ENCODE measurements at regions not wholly inside any gene's neighbourhood (a gene's known extent, or its start where the extent isn't known, plus 50 kb on each side); places are given as distances from the start of the nearest gene placed in this dataset.

GRCh38 chr5:120788481-120788880, 324.4 kb downstream of the PRR16 start:
- H3K27me3 ChIP-seq, result no peaks in the 10 kb centered on the region
- H3K4me3 ChIP-seq, result no peak overlapping the region
- no peak for TF ChIP-seq POLR2AphosphoS5 (IDR thresholded peaks at IDR 0.05)
- TF ChIP-seq EP300 (IDR thresholded peaks at IDR 0.05; ENCODE audit: low read depth), result no peak
- TF ChIP-seq POLR2A (IDR thresholded peaks at IDR 0.05), result no peak
- no peak for TF ChIP-seq CTCF (IDR thresholded peaks at IDR 0.05)
- H3K36me3 ChIP-seq, result no peaks in the 10 kb centered on the region
- no peak overlapping the region for H3K27ac ChIP-seq
- in situ Hi-C loops (cut with MboI; ENCODE audit: low pct_ligation_motif_present in 1 of 4, low pct_unique_long_range_greater_than_20kb in 1 of 4, low sequenced_read_pairs in 3 of 4) (no loop called here), intact Hi-C loops (cut with DNase I; ENCODE audit: low total_unique reads) (no loop called here)
- DNase-seq, result no peak
- no peaks in the 10 kb centered on the region for H3K9me3 ChIP-seq
- H3K4me1 ChIP-seq, result no peaks in the 10 kb centered on the region
- WGBS, 2 donors (ENCODE audit: low coverage in 1 of 2), result 50 to 54% methylated on average over 1 of the region's 1 CpG

GRCh38 chr5:120789918-120790317, 325.8 kb downstream of the PRR16 start:
- no peak for DNase-seq
- no peak overlapping the region for H3K4me3 ChIP-seq
- H3K9me3 ChIP-seq, result no peaks in the 10 kb centered on the region
- intact Hi-C loops (cut with DNase I; ENCODE audit: low total_unique reads), result no loop called here
- TF ChIP-seq POLR2A (IDR thresholded peaks at IDR 0.05) (no peak), CTCF (IDR thresholded peaks at IDR 0.05) (no peak), EP300 (IDR thresholded peaks at IDR 0.05; ENCODE audit: low read depth) (no peak), POLR2AphosphoS5 (IDR thresholded peaks at IDR 0.05) (no peak)
- H3K27me3 ChIP-seq, result no peaks in the 10 kb centered on the region
- H3K36me3 ChIP-seq, result no peaks in the 10 kb centered on the region
- in situ Hi-C loops (cut with MboI; ENCODE audit: low pct_ligation_motif_present in 1 of 4, low pct_unique_long_range_greater_than_20kb in 1 of 4, low sequenced_read_pairs in 3 of 4), result no loop called here
- H3K4me1 ChIP-seq, result no peaks in the 10 kb centered on the region
- 28 to 38% methylated on average over 2 of the region's 2 CpGs for WGBS, 2 donors (ENCODE audit: low coverage in 1 of 2)
- no peak overlapping the region for H3K27ac ChIP-seq

GRCh38 chr5:120790339-120790738, 326.2 kb downstream of the PRR16 start:
- H3K36me3 ChIP-seq, result no peaks in the 10 kb centered on the region
- intact Hi-C loops (cut with DNase I; ENCODE audit: low total_unique reads) (no loop called here), in situ Hi-C loops (cut with MboI; ENCODE audit: low pct_ligation_motif_present in 1 of 4, low pct_unique_long_range_greater_than_20kb in 1 of 4, low sequenced_read_pairs in 3 of 4) (no loop called here)
- no peak for DNase-seq
- H3K4me3 ChIP-seq, result no peak overlapping the region
- WGBS, 2 donors (ENCODE audit: low coverage in 1 of 2), result 52% methylated on average over 1 of the region's 1 CpG; no CpG with 5 or more reads in 1 of the 2 donors
- H3K27me3 ChIP-seq, result no peaks in the 10 kb centered on the region
- no peaks in the 10 kb centered on the region for H3K9me3 ChIP-seq
- TF ChIP-seq CTCF (IDR thresholded peaks at IDR 0.05), result no peak
- TF ChIP-seq POLR2A (IDR thresholded peaks at IDR 0.05), result no peak
- H3K27ac ChIP-seq, result no peak overlapping the region
- no peaks in the 10 kb centered on the region for H3K4me1 ChIP-seq

- intact Hi-C loops (cut with DNase I; ENCODE audit: low total_unique reads), result no loop called here
- TF ChIP-seq POLR2AphosphoS5 (IDR thresholded peaks at IDR 0.05) (no peak), EP300 (IDR thresholded peaks at IDR 0.05; ENCODE audit: low read depth) (no peak), POLR2A (IDR thresholded peaks at IDR 0.05) (no peak), CTCF (IDR thresholded peaks at IDR 0.05) (no peak)
- in situ Hi-C loops (cut with MboI; ENCODE audit: low pct_ligation_motif_present in 1 of 4, low pct_unique_long_range_greater_than_20kb in 1 of 4, low sequenced_read_pairs in 3 of 4), result no loop called here
- no peaks in the 10 kb centered on the region for H3K4me1 ChIP-seq
- H3K27me3 ChIP-seq, result no peaks in the 10 kb centered on the region
- no peak overlapping the region for H3K27ac ChIP-seq
- no peak overlapping the region for H3K4me3 ChIP-seq
- 80 to 90% methylated on average over 2 of the region's 2 CpGs for WGBS, 2 donors (ENCODE audit: low coverage in 1 of 2)
- no peaks in the 10 kb centered on the region for H3K36me3 ChIP-seq
- no peaks in the 10 kb centered on the region for H3K9me3 ChIP-seq
- DNase-seq, result no peak
Measured at GRCh38 chr5:120792477-120792876, 328.4 kb downstream of the PRR16 start.

Measured in transverse colon (tissue), 4 donors.